Mesenchymal stem cell (in vitro differentiated cells and primary cell): ENCODE measurements at regions not wholly inside any gene's neighbourhood (a gene's known extent, or its start where the extent isn't known, plus 50 kb on each side); places are given as distances from the start of the nearest gene placed in this dataset.

ENCODE experiments used
- DNase-seq: peaks from one replicate; pipeline ENCODE4 v3.0.0-alpha.2; 2013
- H2AFZ ChIP-seq: one replicate; pipeline ENCODE4 v1.6.1; 2013; ENCODE audit warnings: low read depth, mild to moderate bottlenecking, control low read depth, inconsistent platforms, low read length, moderate library complexity
- H2AK5ac ChIP-seq: 2 replicates; pipeline ENCODE4 v1.6.1; 2013; ENCODE audit warnings: low read length, moderate library complexity, mild to moderate bottlenecking, inconsistent platforms; ENCODE audit not compliant: severe bottlenecking
- H2BK120ac ChIP-seq: one replicate; pipeline ENCODE4 v1.6.1; 2013; ENCODE audit warnings: low read depth, mild to moderate bottlenecking, inconsistent platforms, low read length, moderate library complexity
- H2BK12ac ChIP-seq, 2 experiments: one replicate each; pipeline ENCODE4 v1.6.1; 2013; ENCODE audit warnings: inconsistent platforms in 2 of 2, low read length in 2 of 2, mild to moderate bottlenecking in 2 of 2, moderate library complexity in 2 of 2, control low read depth in 1 of 2
- H2BK15ac ChIP-seq: one replicate; pipeline ENCODE4 v1.6.1; 2013; ENCODE audit warnings: mild to moderate bottlenecking, low read depth, inconsistent platforms; ENCODE audit not compliant: poor library complexity, severe bottlenecking
- H2BK5ac ChIP-seq: 2 replicates; pipeline ENCODE4 v1.6.1; 2013; ENCODE audit warnings: low read depth, mild to moderate bottlenecking, low read length, control low read depth, inconsistent platforms; ENCODE audit not compliant: poor library complexity, severe bottlenecking
- H3K14ac ChIP-seq, 2 experiments: one replicate each; pipeline ENCODE4 v1.6.1; 2013; ENCODE audit warnings: inconsistent platforms in 2 of 2, low read length in 2 of 2, control low read depth in 1 of 2, mild to moderate bottlenecking in 1 of 2, moderate library complexity in 1 of 2
- H3K18ac ChIP-seq, 2 experiments: one replicate each; pipeline ENCODE4 v1.6.1; 2013; ENCODE audit warnings: inconsistent platforms in 2 of 2, low read length in 2 of 2, control low read depth in 1 of 2, low read depth in 1 of 2, mild to moderate bottlenecking in 1 of 2
- H3K23ac ChIP-seq, 2 experiments: one replicate each; pipeline ENCODE4 v1.6.1; 2013; ENCODE audit warnings: inconsistent platforms in 2 of 2, low read length in 2 of 2, mild to moderate bottlenecking in 2 of 2, moderate library complexity in 2 of 2, control low read depth in 1 of 2
- H3K27ac ChIP-seq: 2 replicates; pipeline ENCODE4 v1.5.1; 2013; ENCODE audit warnings: mild to moderate bottlenecking, moderate library complexity, low read length, control low read depth, inconsistent platforms; ENCODE audit not compliant: poor library complexity, severe bottlenecking
- H3K27me3 ChIP-seq, 2 experiments: 2 replicates each; pipeline versions ENCODE4 v1.6.1 to v1.7.0; 2013; ENCODE audit warnings: low read length in 2 of 2, mild to moderate bottlenecking in 2 of 2, moderate library complexity in 2 of 2, control low read depth in 1 of 2, inconsistent platforms in 1 of 2; ENCODE audit not compliant: control insufficient read depth in 1 of 2, insufficient read depth in 1 of 2
- H3K36me3 ChIP-seq, 2 experiments: 2 replicates each; pipeline versions ENCODE4 v1.6.1 to v1.7.0; 2013; ENCODE audit warnings: low read length in 2 of 2, control low read depth in 1 of 2, inconsistent platforms in 1 of 2, low read depth in 1 of 2, mild to moderate bottlenecking in 1 of 2; ENCODE audit not compliant: insufficient read depth in 2 of 2, control insufficient read depth in 1 of 2
- H3K4ac ChIP-seq, 2 experiments: one replicate each; pipeline ENCODE4 v1.6.1; 2013; ENCODE audit warnings: inconsistent platforms in 2 of 2, low read length in 2 of 2, mild to moderate bottlenecking in 2 of 2, moderate library complexity in 2 of 2, control low read depth in 1 of 2, low read depth in 1 of 2
- H3K4me1 ChIP-seq: 2 replicates; pipeline ENCODE4 v1.6.1; 2013; ENCODE audit warnings: low read depth, low read length, control low read depth; ENCODE audit not compliant: control insufficient read depth, insufficient read depth
- H3K4me2 ChIP-seq: 2 replicates; pipeline ENCODE4 v1.6.1; 2013; ENCODE audit warnings: low read length, mild to moderate bottlenecking, inconsistent platforms; ENCODE audit not compliant: poor library complexity, severe bottlenecking
- H3K4me3 ChIP-seq, 2 experiments: 2 replicates each; pipeline versions ENCODE4 v1.5.1 to v1.7.0; 2013; ENCODE audit warnings: low read length in 2 of 2, mild to moderate bottlenecking in 2 of 2, control low read depth in 1 of 2, low read depth in 1 of 2; ENCODE audit not compliant: insufficient read depth in 1 of 2
- H3K79me1 ChIP-seq: replicated peaks from 2 replicates; pipeline ENCODE4 v1.6.1; 2013; ENCODE audit warnings: mild to moderate bottlenecking, control low read depth, low read length, inconsistent platforms; ENCODE audit not compliant: poor library complexity, severe bottlenecking
- H3K9ac ChIP-seq: 2 replicates; pipeline ENCODE4 v1.7.0; 2013; ENCODE audit warnings: mild to moderate bottlenecking, low read length, moderate library complexity
- H3K9me3 ChIP-seq: 2 replicates; pipeline ENCODE4 v1.7.0; 2013; ENCODE audit warnings: mild to moderate bottlenecking, low read length; ENCODE audit not compliant: control insufficient read depth
- H4K8ac ChIP-seq: one replicate; pipeline ENCODE4 v1.6.1; 2013; ENCODE audit warnings: inconsistent platforms, mild to moderate bottlenecking, low read length, moderate library complexity
- H4K91ac ChIP-seq: one replicate; pipeline ENCODE4 v1.6.1; 2013; ENCODE audit warnings: mild to moderate bottlenecking, low read length, inconsistent platforms
- WGBS: methylation state at CpG from one replicate; pipeline ENCODE4 v1.1.7; 2013; ENCODE audit warnings: mixed read lengths; 5-methylcytosine and 5-hydroxymethylcytosine counted together

DNA sequence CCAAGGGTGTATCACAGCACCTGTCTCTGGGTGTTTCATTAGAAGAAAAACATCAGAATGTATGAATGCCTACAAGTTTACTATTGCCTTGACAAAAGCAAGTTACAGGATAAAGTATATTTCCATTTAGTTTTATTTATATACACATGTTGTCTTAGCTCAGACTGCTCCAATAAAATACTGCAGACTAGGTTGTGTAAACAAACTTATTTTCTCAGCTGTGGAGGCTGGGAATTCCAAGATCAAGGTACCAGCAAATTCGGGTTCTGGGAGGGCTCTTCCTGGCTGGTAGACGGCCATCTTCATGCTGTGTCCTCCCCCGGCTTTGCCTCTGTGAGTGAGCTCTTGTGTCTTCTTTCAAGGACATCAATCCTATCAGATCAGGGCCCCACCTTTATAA, 77.1 kb upstream of the UNC5B start:
- H3K4ac ChIP-seq, result no peak overlapping the region
- no peak overlapping the region for H2BK15ac ChIP-seq
- H2BK12ac ChIP-seq, result no peak overlapping the region
- 87% methylated on average over 3 of the region's 3 CpGs for WGBS
- no peak overlapping the region for H2AK5ac ChIP-seq
- H3K14ac ChIP-seq, result no peak overlapping the region
- peaks cover 48 to 93% of the 10 kb centered on the region in 2 experiments for H3K27me3 ChIP-seq
- no peak overlapping the region for H3K23ac ChIP-seq
- no peak overlapping the region for H3K4me2 ChIP-seq
- H3K4me1 ChIP-seq, result no peaks in the 10 kb centered on the region
- no peak overlapping the region for H4K8ac ChIP-seq
- H3K9me3 ChIP-seq, result no peaks in the 10 kb centered on the region
- H3K9ac ChIP-seq, result no peak overlapping the region
- no peak overlapping the region for H2AFZ ChIP-seq
- H2BK5ac ChIP-seq, result no peak overlapping the region
- DNase-seq, result no peak
- no peaks in the 10 kb centered on the region for H3K79me1 ChIP-seq
- H3K4me3 ChIP-seq, result no peak overlapping the region
- H3K18ac ChIP-seq, result no peak overlapping the region
- H2BK120ac ChIP-seq, result no peak overlapping the region
- no peak overlapping the region for H4K91ac ChIP-seq
- H3K27ac ChIP-seq, result no peak overlapping the region
- H3K36me3 ChIP-seq, result no peaks in the 10 kb centered on the region

DNA sequence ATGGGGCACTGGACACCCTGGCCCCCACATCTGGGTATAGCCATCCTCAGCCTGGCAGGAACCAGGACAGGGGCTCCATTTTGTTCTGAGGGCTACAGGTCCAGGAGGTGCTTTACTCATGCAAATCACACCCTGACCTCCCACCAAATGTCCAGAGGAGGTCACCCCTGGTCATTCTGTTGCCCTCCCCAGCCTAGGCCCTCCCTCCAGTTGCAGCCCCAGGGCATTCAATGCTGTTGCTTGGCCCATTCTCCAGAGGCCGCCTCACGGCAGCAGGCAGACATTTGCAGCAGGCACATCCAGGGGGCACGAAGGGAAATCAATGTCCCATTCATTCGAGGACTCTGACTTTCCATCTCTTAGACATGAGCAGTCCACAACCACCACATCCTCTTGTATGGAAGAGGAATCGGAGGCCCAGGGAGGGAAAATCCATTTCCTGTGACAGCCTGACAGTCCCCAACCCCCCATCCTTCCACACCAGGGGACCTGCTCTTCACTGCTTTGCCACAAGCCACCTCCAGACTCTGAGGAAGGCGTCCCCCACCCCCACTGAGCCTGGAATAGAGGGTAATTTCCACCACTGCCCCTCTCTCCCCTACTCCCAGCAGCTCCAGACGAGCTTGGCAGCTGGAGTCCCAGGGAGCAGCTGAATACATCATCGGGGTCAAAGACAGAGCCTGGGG, 76.2 kb upstream of the UNC5B start:
- Histone ChIP-seq H2BK12ac (no peak overlapping the region), H3K4me1 (no peaks in the 10 kb centered on the region), H3K9me3 (no peaks in the 10 kb centered on the region), H3K36me3 (no peaks in the 10 kb centered on the region), H3K79me1 (no peaks in the 10 kb centered on the region), H2AFZ (no peak overlapping the region), H3K4me2 (no peak overlapping the region), H4K91ac (no peak overlapping the region), H3K18ac (no peak overlapping the region), H3K27me3 (peaks cover 48 to 94% of the 10 kb centered on the region in 2 experiments), H3K9ac (no peak overlapping the region), H2BK120ac (no peak overlapping the region), H2BK15ac (no peak overlapping the region), H4K8ac (no peak overlapping the region), H3K4me3 (no peak overlapping the region), H2BK5ac (no peak overlapping the region), H3K23ac (no peak overlapping the region), H3K4ac (no peak overlapping the region), H2AK5ac (no peak overlapping the region), H3K14ac (peak overlapping the region in 1 of 2 experiments; percentile 1), H3K27ac (no peak overlapping the region)
- WGBS, result 42% methylated on average over 8 of the region's 8 CpGs
- DNase-seq, result no peak

DNA sequence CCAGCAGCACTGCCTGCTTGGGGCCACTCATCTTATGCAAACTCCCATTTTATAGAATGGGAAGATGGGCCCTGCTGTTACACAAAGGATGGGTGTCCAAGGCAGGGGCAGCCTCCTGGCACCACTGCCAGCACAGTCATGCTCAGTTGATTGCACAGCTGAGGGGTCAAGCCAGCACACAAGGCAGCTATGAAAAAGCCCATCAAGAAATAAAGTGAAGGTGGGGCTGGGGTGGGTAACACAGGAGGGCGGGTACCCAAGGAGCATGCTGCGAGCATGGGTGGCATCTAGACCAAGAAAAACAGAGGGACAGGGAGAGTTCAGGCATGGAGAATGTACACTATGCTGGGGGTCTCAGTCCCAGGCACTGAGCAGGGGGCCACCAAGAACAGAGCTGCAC, 74.7 kb upstream of the UNC5B start:
- WGBS, result 98% methylated on average over 2 of the region's 2 CpGs
- Histone ChIP-seq H3K36me3 (no peaks in the 10 kb centered on the region), H3K9me3 (no peaks in the 10 kb centered on the region), H2BK12ac (no peak overlapping the region), H4K8ac (no peak overlapping the region), H3K4me3 (no peak overlapping the region), H3K18ac (no peak overlapping the region), H3K23ac (no peak overlapping the region), H3K27me3 (peaks cover 47 to 94% of the 10 kb centered on the region in 2 experiments), H3K4ac (no peak overlapping the region), H3K79me1 (no peaks in the 10 kb centered on the region), H3K4me1 (no peaks in the 10 kb centered on the region), H4K91ac (peak overlapping the region; percentile 29), H3K9ac (no peak overlapping the region), H2AK5ac (no peak overlapping the region), H2BK5ac (no peak overlapping the region), H3K27ac (no peak overlapping the region), H2BK120ac (no peak overlapping the region), H2BK15ac (no peak overlapping the region), H3K14ac (no peak overlapping the region), H3K4me2 (no peak overlapping the region), H2AFZ (no peak overlapping the region)
- DNase-seq, result no peak

DNA sequence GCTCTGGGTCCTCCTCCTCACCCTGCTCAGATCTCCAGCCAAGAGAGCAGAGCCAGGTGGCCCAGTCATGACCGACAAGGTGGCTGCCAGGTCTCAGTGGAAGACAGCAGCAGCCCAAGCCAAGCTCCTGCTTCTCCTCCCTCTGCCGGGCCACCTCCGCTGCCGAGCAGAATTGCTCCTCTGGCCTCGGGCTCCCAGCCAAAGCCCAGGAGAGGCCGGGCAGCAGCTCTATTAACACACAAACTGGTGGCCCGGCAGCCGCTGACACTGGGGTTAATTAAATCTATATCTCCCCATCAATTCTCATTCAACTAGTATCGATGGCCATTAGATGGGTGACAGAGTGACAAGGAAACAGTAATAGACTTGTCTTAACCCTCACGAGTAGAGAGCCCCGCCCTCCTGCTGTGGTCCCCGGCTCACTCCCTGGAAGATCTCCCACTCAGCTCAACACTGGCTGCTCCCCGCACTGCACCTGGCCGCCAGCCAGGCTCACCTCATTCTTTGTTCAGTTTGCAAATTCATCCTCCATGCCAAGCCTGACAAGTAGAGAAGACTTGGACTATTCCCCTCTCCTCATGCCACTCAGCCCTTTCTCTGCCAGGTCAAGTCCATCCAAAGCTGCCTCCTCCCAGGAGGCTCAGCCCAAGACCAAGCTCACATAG, 74.1 kb upstream of the UNC5B start:
- H2BK12ac ChIP-seq, result no peak overlapping the region
- H3K9ac ChIP-seq, result no peak overlapping the region
- H2BK15ac ChIP-seq, result no peak overlapping the region
- H3K27ac ChIP-seq, result no peak overlapping the region
- peaks cover 45 to 94% of the 10 kb centered on the region in 2 experiments for H3K27me3 ChIP-seq
- no peak overlapping the region for H3K23ac ChIP-seq
- no peak overlapping the region for H3K4me3 ChIP-seq
- H3K4ac ChIP-seq, result no peak overlapping the region
- H3K9me3 ChIP-seq, result no peaks in the 10 kb centered on the region
- no peak overlapping the region for H4K8ac ChIP-seq
- H4K91ac ChIP-seq, result peak overlapping the region; percentile 29
- no peaks in the 10 kb centered on the region for H3K4me1 ChIP-seq
- H2BK120ac ChIP-seq, result no peak overlapping the region
- H2AK5ac ChIP-seq, result no peak overlapping the region
- no peak for DNase-seq
- H3K18ac ChIP-seq, result no peak overlapping the region
- no peak overlapping the region for H3K14ac ChIP-seq
- no peaks in the 10 kb centered on the region for H3K36me3 ChIP-seq
- no peaks in the 10 kb centered on the region for H3K79me1 ChIP-seq
- no peak overlapping the region for H2AFZ ChIP-seq
- no peak overlapping the region for H3K4me2 ChIP-seq
- no peak overlapping the region for H2BK5ac ChIP-seq
- WGBS, result 80% methylated on average over 14 of the region's 14 CpGs
